Upper lobe of right lung (tissue), 1 donor: ENCODE measurements at regions not wholly inside any gene's neighbourhood (a gene's known extent, or its start where the extent isn't known, plus 50 kb on each side); places are given as distances from the start of the nearest gene placed in this dataset.

Source experiments
- ATAC-seq: fragments of 200-7000 bp; cut with Tn5 transposase; one replicate; pipeline ENCODE4 v1.9.1; 2020; ENCODE audit warnings: mild to moderate bottlenecking, moderate library complexity
- DNase-seq: peaks from one replicate; pipeline ENCODE4 v3.0.0-alpha.2; 2020
- H3K27ac ChIP-seq: fragments of 200-600 bp; one replicate; pipeline ENCODE4 v1.8.0; 2022
- H3K27me3 ChIP-seq: fragments of 200-600 bp; one replicate; pipeline ENCODE4 v1.8.0; 2022; ENCODE audit warnings: mild to moderate bottlenecking
- H3K36me3 ChIP-seq: fragments of 200-600 bp; one replicate; pipeline ENCODE4 v1.8.0; 2022
- H3K4me1 ChIP-seq: fragments of 200-600 bp; one replicate; pipeline ENCODE4 v1.8.0; 2022
- H3K4me3 ChIP-seq: fragments of 200-600 bp; one replicate; pipeline ENCODE4 v1.8.0; 2022; ENCODE audit warnings: mild to moderate bottlenecking
- H3K9me3 ChIP-seq: fragments of 200-600 bp; one replicate; pipeline ENCODE4 v1.8.0; 2022
- intact Hi-C: fragments of 100-400 bp; cut with DNase I; formaldehyde crosslinking; loops from one replicate; pipeline ENCODE4 v1.11.0; 2022
- TF ChIP-seq, protein P1 (sequence below): fragments of 200-600 bp; IDR thresholded peaks from one replicate; pipeline ENCODE4 v1.8.0; 2022; ENCODE audit warnings: antibody characterized with exemption
- donor health status: DM: no; HTN: yes; CAD: no; lungs with severe emphysema.

DNA sequence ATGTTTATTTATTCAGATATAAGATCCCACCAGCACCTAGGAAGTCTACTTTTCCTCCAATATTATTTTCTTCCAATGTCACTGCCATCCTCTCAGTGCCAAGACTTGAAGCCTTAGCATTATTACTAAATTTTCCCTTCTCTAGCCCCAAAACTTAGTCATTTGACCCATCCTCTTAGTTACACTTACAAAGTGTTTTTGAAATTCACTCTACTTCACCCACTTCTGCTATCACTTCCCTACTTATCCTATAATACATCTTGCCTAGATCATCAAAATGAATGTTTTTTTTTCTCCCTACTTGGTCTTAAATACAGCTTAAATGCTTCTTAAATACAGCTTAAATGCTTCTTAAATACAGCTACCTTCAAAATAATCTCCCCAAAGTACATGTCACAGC lies 376.6 kb downstream of the RSL24D1 start:
- ATAC-seq = no peak
- no peak for DNase-seq
- H3K27me3 ChIP-seq = no peaks in the 10 kb centered on the region

DNA sequence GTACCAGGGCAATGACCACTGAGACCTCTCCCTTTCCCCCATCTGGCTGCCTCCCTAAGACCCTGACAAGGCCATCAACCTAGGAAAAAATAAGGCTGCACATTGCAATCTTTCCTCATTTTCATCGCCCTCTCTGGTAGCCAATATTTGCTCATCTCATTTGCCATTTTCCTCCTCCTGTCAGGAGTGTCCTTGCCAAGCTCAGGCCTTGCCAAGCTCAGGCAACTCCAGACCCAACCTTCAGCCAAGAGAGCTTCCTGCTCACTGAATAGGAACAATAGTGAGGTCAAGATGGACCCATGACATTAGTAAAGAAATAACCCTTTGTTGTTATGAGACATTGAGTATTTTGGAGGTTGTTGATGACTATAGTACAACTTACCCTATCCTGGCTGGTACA lies 380.3 kb downstream of the RSL24D1 start:
- no peak for DNase-seq

More for the DNA sequence above, 376.6 kb downstream of the RSL24D1 start:
- no peak overlapping the region for H3K4me3 ChIP-seq
- TF ChIP-seq, protein P1, sequence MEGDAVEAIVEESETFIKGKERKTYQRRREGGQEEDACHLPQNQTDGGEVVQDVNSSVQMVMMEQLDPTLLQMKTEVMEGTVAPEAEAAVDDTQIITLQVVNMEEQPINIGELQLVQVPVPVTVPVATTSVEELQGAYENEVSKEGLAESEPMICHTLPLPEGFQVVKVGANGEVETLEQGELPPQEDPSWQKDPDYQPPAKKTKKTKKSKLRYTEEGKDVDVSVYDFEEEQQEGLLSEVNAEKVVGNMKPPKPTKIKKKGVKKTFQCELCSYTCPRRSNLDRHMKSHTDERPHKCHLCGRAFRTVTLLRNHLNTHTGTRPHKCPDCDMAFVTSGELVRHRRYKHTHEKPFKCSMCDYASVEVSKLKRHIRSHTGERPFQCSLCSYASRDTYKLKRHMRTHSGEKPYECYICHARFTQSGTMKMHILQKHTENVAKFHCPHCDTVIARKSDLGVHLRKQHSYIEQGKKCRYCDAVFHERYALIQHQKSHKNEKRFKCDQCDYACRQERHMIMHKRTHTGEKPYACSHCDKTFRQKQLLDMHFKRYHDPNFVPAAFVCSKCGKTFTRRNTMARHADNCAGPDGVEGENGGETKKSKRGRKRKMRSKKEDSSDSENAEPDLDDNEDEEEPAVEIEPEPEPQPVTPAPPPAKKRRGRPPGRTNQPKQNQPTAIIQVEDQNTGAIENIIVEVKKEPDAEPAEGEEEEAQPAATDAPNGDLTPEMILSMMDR = no peak
- H3K36me3 ChIP-seq = no peaks in the 10 kb centered on the region
- no peaks in the 10 kb centered on the region for H3K4me1 ChIP-seq
- H3K9me3 ChIP-seq = no peaks in the 10 kb centered on the region
- no peak overlapping the region for H3K27ac ChIP-seq
- intact Hi-C loops = no loop called here

DNA sequence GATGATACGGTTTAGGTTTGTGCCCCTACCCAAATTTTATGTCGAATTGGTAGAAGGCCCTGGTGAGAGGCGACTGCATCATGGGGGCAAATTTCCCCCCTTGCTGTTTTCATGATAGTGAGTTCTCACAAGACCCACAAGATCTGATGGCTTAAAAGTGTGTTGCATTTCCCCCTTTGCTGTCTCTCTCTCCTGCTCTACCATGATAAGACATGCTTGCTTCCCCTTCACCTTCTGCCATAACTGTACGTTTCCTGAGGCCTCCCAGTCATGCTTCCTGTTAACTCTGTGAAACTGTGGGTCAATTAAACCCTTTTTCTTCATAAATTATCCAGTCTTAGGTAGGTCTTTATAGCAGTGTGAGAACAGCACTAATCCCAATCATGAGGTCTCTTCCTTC lies 381.2 kb downstream of the RSL24D1 start:
- intact Hi-C loops = no loop called here
- TF ChIP-seq, protein P1 = no peak
- ATAC-seq = no peak
- no peaks in the 10 kb centered on the region for H3K9me3 ChIP-seq
- H3K4me3 ChIP-seq = no peak overlapping the region
- no peaks in the 10 kb centered on the region for H3K27me3 ChIP-seq
- no peaks in the 10 kb centered on the region for H3K36me3 ChIP-seq
- DNase-seq = no peak
- H3K4me1 ChIP-seq = no peaks in the 10 kb centered on the region
- H3K27ac ChIP-seq = no peak overlapping the region

More for the DNA sequence above, 380.3 kb downstream of the RSL24D1 start:
- Histone ChIP-seq H3K4me3 (no peak overlapping the region), H3K27ac (no peak overlapping the region), H3K4me1 (no peaks in the 10 kb centered on the region), H3K36me3 (no peaks in the 10 kb centered on the region), H3K27me3 (no peaks in the 10 kb centered on the region), H3K9me3 (no peaks in the 10 kb centered on the region)
- TF ChIP-seq, protein P1 = no peak
- no peak for ATAC-seq
- intact Hi-C loops = no loop called here

DNA sequence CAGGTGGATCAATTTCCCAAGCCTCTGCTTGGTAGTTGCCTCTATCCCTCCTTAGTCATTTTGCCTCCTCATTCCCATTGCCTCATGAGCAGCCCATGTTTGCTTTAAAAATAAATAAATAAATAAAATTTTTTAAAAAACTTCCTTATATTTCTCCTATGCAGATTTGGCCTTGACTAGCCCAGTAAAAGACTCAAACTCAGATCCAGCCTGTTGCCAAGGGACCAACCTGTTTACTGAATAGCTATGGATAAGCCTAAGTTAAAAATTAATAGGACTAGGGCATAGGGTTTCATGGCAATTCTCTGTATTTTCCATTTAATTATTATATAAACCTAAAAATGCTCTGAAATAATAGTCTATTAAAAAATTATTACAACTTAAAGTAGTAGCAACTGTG lies 384.4 kb downstream of the RSL24D1 start:
- no peaks in the 10 kb centered on the region for H3K4me1 ChIP-seq
- no peak overlapping the region for H3K27ac ChIP-seq
- no peaks in the 10 kb centered on the region for H3K27me3 ChIP-seq
- no peak overlapping the region for H3K4me3 ChIP-seq
- no peak for DNase-seq
- ATAC-seq = no peak
- H3K36me3 ChIP-seq = no peaks in the 10 kb centered on the region
- no peaks in the 10 kb centered on the region for H3K9me3 ChIP-seq
- intact Hi-C loops = no loop called here
- TF ChIP-seq, protein P1 = no peak

DNA sequence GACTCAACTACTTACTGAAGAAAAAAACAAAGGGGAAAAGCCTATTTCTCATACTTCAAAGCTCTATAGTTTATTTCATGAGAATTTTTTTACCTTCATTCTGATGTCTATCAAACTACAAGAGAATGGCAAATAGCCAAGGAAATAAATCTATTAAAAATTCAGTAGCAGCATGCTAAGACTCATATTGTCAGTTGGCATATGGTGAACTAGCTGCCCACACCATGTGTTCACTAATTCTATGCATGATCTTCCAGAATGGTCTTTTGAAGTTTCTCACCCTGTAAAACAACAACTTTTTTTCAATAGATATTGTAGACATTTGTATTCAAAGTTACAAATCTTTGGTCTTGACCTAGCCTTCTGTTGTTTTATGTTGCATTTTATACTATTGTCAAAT lies 386.2 kb downstream of the RSL24D1 start:
- Histone ChIP-seq H3K36me3 (no peaks in the 10 kb centered on the region), H3K9me3 (no peaks in the 10 kb centered on the region), H3K27ac (no peak overlapping the region), H3K27me3 (no peaks in the 10 kb centered on the region), H3K4me1 (no peaks in the 10 kb centered on the region), H3K4me3 (no peak overlapping the region)
- DNase-seq (no peak), ATAC-seq (no peak)
- intact Hi-C loops = no loop called here
- TF ChIP-seq, protein P1 = no peak

DNA sequence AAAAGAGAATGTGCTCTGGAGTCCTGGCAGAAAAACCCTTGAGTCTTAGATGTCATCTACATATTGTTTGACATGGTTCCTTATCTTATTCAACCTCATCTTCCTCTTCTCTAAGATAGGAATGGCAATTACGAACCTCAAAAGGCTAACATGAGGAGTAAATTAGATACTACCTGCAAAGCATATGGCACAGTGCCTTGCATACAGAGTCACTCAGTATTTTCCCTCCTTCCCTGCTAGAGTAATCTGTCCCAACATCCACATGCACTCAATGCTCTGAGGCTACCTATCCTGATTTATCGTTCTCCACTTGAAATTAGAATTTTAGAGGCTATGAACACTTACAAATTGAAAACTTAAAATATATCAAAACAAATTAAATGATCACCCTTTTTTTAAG lies 386.7 kb downstream of the RSL24D1 start:
- no peaks in the 10 kb centered on the region for H3K9me3 ChIP-seq
- H3K36me3 ChIP-seq = no peaks in the 10 kb centered on the region
- intact Hi-C loops = no loop called here
- no peak for ATAC-seq
- TF ChIP-seq, protein P1 = no peak
- H3K27me3 ChIP-seq = no peaks in the 10 kb centered on the region
- H3K27ac ChIP-seq = no peak overlapping the region
- no peak for DNase-seq
- no peaks in the 10 kb centered on the region for H3K4me1 ChIP-seq
- H3K4me3 ChIP-seq = no peak overlapping the region
